ENCODE measurements at regions not wholly inside any gene's neighbourhood (a gene's known extent, or its start where the extent isn't known, plus 50 kb on each side); places are given as distances from the start of the nearest gene placed in this dataset.

GRCh38 chr6:110033101-110033500 lies 55.0 kb downstream of the GPR6 start:
- no peak for TF ChIP-seq PPARA (CRISPR knock-in tag; IDR thresholded peaks at IDR 0.05; ENCODE audit: borderline replicate concordance)
- TF ChIP-seq, protein P1, sequence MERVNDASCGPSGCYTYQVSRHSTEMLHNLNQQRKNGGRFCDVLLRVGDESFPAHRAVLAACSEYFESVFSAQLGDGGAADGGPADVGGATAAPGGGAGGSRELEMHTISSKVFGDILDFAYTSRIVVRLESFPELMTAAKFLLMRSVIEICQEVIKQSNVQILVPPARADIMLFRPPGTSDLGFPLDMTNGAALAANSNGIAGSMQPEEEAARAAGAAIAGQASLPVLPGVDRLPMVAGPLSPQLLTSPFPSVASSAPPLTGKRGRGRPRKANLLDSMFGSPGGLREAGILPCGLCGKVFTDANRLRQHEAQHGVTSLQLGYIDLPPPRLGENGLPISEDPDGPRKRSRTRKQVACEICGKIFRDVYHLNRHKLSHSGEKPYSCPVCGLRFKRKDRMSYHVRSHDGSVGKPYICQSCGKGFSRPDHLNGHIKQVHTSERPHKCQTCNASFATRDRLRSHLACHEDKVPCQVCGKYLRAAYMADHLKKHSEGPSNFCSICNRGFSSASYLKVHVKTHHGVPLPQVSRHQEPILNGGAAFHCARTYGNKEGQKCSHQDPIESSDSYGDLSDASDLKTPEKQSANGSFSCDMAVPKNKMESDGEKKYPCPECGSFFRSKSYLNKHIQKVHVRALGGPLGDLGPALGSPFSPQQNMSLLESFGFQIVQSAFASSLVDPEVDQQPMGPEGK (CRISPR knock-in tag; IDR thresholded peaks at IDR 0.05; ENCODE audit: borderline replicate concordance), result no peak
- no peak for TF ChIP-seq ARNTL (CRISPR knock-in tag; IDR thresholded peaks at IDR 0.05; ENCODE audit: borderline replicate concordance, low read depth)
- TF ChIP-seq ZNF565 (CRISPR knock-in tag; conservative IDR thresholded peaks at IDR 0.05; ENCODE audit: low read depth), result no peak

Data from SK-N-SH treated with all-trans-retinoic acid at 6 μM for 48 hours (cell line).